NCI-H1092 (cell line): ENCODE measurements at regions not wholly inside any gene's neighbourhood (a gene's known extent, or its start where the extent isn't known, plus 50 kb on each side); places are given as distances from the start of the nearest gene placed in this dataset.

Source experiments
- DNase-seq: peaks from one replicate; lab custom pipeline; 2025; lab: John Stamatoyannopoulos, UW

GRCh38 chr11:104594228-104594958, 303.9 kb downstream of the CASP12 start:
- no peak for DNase-seq

- no peak for DNase-seq
Observed at GRCh38 chr11:104588970-104589369, 309.3 kb downstream of the CASP12 start.

- DNase-seq, result no peak
Observed at GRCh38 chr11:104588446-104588845, 309.8 kb downstream of the CASP12 start.

GRCh38 chr11:104584823-104585222, 313.4 kb downstream of the CASP12 start:
- DNase-seq, result no peak

- DNase-seq, result no peak
Observed at GRCh38 chr11:104583857-104584256, 314.4 kb downstream of the CASP12 start.

- DNase-seq, result no peak
Observed at GRCh38 chr11:104582431-104582830, 315.8 kb downstream of the CASP12 start.

GRCh38 chr11:104581246-104581980, 316.8 kb downstream of the CASP12 start:
- no peak for DNase-seq

- no peak for DNase-seq
Observed at GRCh38 chr11:104573441-104573990, 324.7 kb downstream of the CASP12 start.

- no peak for DNase-seq
Observed at GRCh38 chr11:104572279-104572678, 326.0 kb downstream of the CASP12 start.

GRCh38 chr11:104570078-104570701, 328.1 kb downstream of the CASP12 start:
- no peak for DNase-seq

- no peak for DNase-seq
Observed at GRCh38 chr11:104565583-104565961, 332.7 kb downstream of the CASP12 start.

GRCh38 chr11:104564921-104565582, 333.2 kb downstream of the CASP12 start:
- DNase-seq, result no peak

- no peak for DNase-seq
Observed at GRCh38 chr11:104556606-104557301, 341.5 kb downstream of the CASP12 start.

- no peak for DNase-seq
Observed at GRCh38 chr11:104549019-104549418, 349.2 kb downstream of the CASP12 start.

- DNase-seq, result no peak
Observed at GRCh38 chr11:104547996-104548661, 350.1 kb downstream of the CASP12 start.

- DNase-seq, result no peak
Observed at GRCh38 chr11:104546501-104546900, 351.8 kb downstream of the CASP12 start.

GRCh38 chr11:104541701-104542100, 356.6 kb downstream of the CASP12 start:
- no peak for DNase-seq

- DNase-seq, result no peak
Observed at GRCh38 chr11:104538313-104538712, 359.9 kb downstream of the CASP12 start.

- DNase-seq, result no peak
Observed at GRCh38 chr11:104534278-104534677, 364.0 kb downstream of the CASP12 start.

- no peak for DNase-seq
Observed at GRCh38 chr11:104531894-104532293, 366.4 kb downstream of the CASP12 start.

- no peak for DNase-seq
Observed at GRCh38 chr11:104531075-104531474, 367.1 kb upstream of the PDGFD start.
